ENCODE measurements at regions not wholly inside any gene's neighbourhood (a gene's known extent, or its start where the extent isn't known, plus 50 kb on each side); places are given as distances from the start of the nearest gene placed in this dataset.

GRCh38 chr3:82265747-82266146, 504.3 kb upstream of the GBE1 start:
- H3K36me3 ChIP-seq = no peaks in the 10 kb centered on the region
- ATAC-seq (no peak), DNase-seq (no peak), FAIRE-seq (no peak)
- no peak overlapping the region for H3K27ac ChIP-seq
- no peak for TF ChIP-seq CTCF (IDR thresholded peaks at IDR 0.05)
- no peaks in the 10 kb centered on the region for H3K4me1 ChIP-seq
- no peak overlapping the region for H3K4me3 ChIP-seq
- intact Hi-C loops (cut with DNase I) = no loop called here
- no peaks in the 10 kb centered on the region for H3K9me3 ChIP-seq
- no peaks in the 10 kb centered on the region for H3K27me3 ChIP-seq

GRCh38 chr3:82262193-82262592, 500.7 kb upstream of the GBE1 start:
- H3K27ac ChIP-seq = no peak overlapping the region
- H3K4me1 ChIP-seq = no peaks in the 10 kb centered on the region
- H3K36me3 ChIP-seq = no peaks in the 10 kb centered on the region
- DNase-seq (no peak), FAIRE-seq (no peak), ATAC-seq (no peak)
- intact Hi-C loops (cut with DNase I) = no loop called here
- no peak for TF ChIP-seq CTCF (IDR thresholded peaks at IDR 0.05)
- H3K9me3 ChIP-seq = no peaks in the 10 kb centered on the region
- H3K27me3 ChIP-seq = no peaks in the 10 kb centered on the region
- WGBS, 2 donors = 53 to 65% methylated on average over 1 of the region's 1 CpG
- no peak overlapping the region for H3K4me3 ChIP-seq

GRCh38 chr3:82261637-82262036, 500.2 kb upstream of the GBE1 start:
- no peak for ATAC-seq
- H3K36me3 ChIP-seq = no peaks in the 10 kb centered on the region
- H3K4me3 ChIP-seq = no peak overlapping the region
- no peaks in the 10 kb centered on the region for H3K4me1 ChIP-seq
- intact Hi-C loops (cut with DNase I) = no loop called here
- no peaks in the 10 kb centered on the region for H3K27me3 ChIP-seq
- no peak for TF ChIP-seq CTCF (IDR thresholded peaks at IDR 0.05)
- H3K9me3 ChIP-seq = no peaks in the 10 kb centered on the region
- no peak for DNase-seq
- no peak overlapping the region for H3K27ac ChIP-seq
- no peak for FAIRE-seq

- Histone ChIP-seq H3K27ac (no peak overlapping the region), H3K4me1 (no peaks in the 10 kb centered on the region), H3K36me3 (no peaks in the 10 kb centered on the region), H3K27me3 (no peaks in the 10 kb centered on the region), H3K9me3 (no peaks in the 10 kb centered on the region), H3K4me3 (no peak overlapping the region)
- no peak for DNase-seq
- no peak for TF ChIP-seq CTCF (IDR thresholded peaks at IDR 0.05)
- no peak for FAIRE-seq
- 50 to 53% methylated on average over 1 of the region's 1 CpG for WGBS, 2 donors
- intact Hi-C loops (cut with DNase I) = no loop called here
- peak in 1 of 4 donors; percentile 43 for ATAC-seq
These were observed 499.6 kb upstream of the GBE1 start for GRCh38 chr3:82261013-82261412.

- Histone ChIP-seq H3K4me3 (no peak overlapping the region), H3K9me3 (no peaks in the 10 kb centered on the region), H3K27me3 (no peaks in the 10 kb centered on the region), H3K36me3 (no peaks in the 10 kb centered on the region), H3K4me1 (no peaks in the 10 kb centered on the region), H3K27ac (no peak overlapping the region)
- DNase-seq (no peak), FAIRE-seq (no peak), ATAC-seq (no peak)
- intact Hi-C loops (cut with DNase I) = no loop called here
- WGBS, 2 donors = 89 to 92% methylated on average over 4 of the region's 4 CpGs
- TF ChIP-seq CTCF (IDR thresholded peaks at IDR 0.05) = no peak
These were observed 498.5 kb upstream of the GBE1 start for GRCh38 chr3:82259994-82260393.

All from pancreas (tissue), 10 donors.